Natural killer cell (primary cell): ENCODE measurements at regions not wholly inside any gene's neighbourhood (a gene's known extent, or its start where the extent isn't known, plus 50 kb on each side); places are given as distances from the start of the nearest gene placed in this dataset.

Source experiments
- ATAC-seq, 3 donors: fragments of 150-1000 bp in 2 of 3; fragments of 200-7000 bp in 1 of 3; cut with Tn5 transposase; 1 replicate in 1 of 3; 2 replicates in 2 of 3; pipeline ENCODE4 v1.10.0; 2021; ENCODE audit warnings: mild to moderate bottlenecking in 2 of 3, moderate library complexity in 2 of 3
- DNase-seq, 2 donors: peaks; one replicate each; pipeline versions ENCODE4 v3.0.0 to v3.0.0-alpha.2; 2013 to 2021; ENCODE audit warnings: mixed read lengths in 1 of 2
- H3K27ac ChIP-seq: one replicate; pipeline ENCODE4 v1.5.1; 2013; ENCODE audit warnings: mild to moderate bottlenecking, low read length
- H3K27me3 ChIP-seq: one replicate; pipeline ENCODE4 v1.6.1; 2013; ENCODE audit warnings: low read length; ENCODE audit not compliant: control insufficient read depth, insufficient read depth
- H3K36me3 ChIP-seq: one replicate; pipeline ENCODE4 v1.6.1; 2013; ENCODE audit warnings: low read length; ENCODE audit not compliant: control insufficient read depth, insufficient read depth
- H3K4me1 ChIP-seq: one replicate; pipeline ENCODE4 v1.6.1; 2013; ENCODE audit warnings: low read length; ENCODE audit not compliant: control insufficient read depth, insufficient read depth
- H3K4me3 ChIP-seq: one replicate; pipeline ENCODE4 v1.5.1; 2013; ENCODE audit warnings: low read length
- H3K9me3 ChIP-seq: one replicate; pipeline ENCODE4 v1.6.1; 2013; ENCODE audit warnings: low read length; ENCODE audit not compliant: control insufficient read depth, insufficient read depth
- H3K27ac Mint-ChIP-seq, 2 donors: one replicate each; pipeline ENCODE4 v1.8.0; 2022; ENCODE audit warnings: mild to moderate bottlenecking in 2 of 2, mixed read lengths in 2 of 2, moderate library complexity in 1 of 2
- H3K27me3 Mint-ChIP-seq, 2 donors: one replicate each; pipeline ENCODE4 v1.8.0; 2022; ENCODE audit warnings: low read depth in 2 of 2, mixed read lengths in 2 of 2
- H3K36me3 Mint-ChIP-seq: one replicate; pipeline ENCODE4 v1.8.0; 2022; ENCODE audit warnings: mixed read lengths
- H3K4me1 Mint-ChIP-seq, 2 donors: one replicate each; pipeline ENCODE4 v1.8.0; 2022; ENCODE audit warnings: mixed read lengths in 2 of 2
- H3K4me3 Mint-ChIP-seq: one replicate; pipeline ENCODE4 v1.8.0; 2022; ENCODE audit warnings: mild to moderate bottlenecking, moderate library complexity, mixed read lengths
- H3K9me3 Mint-ChIP-seq, 2 donors: one replicate each; pipeline ENCODE4 v1.8.0; 2022; ENCODE audit warnings: mixed read lengths in 2 of 2
- WGBS: methylation state at CpG from one replicate; pipeline ENCODE4 v1.1.7; 2013; ENCODE audit warnings: missing lambda C conversion rate; ENCODE audit not compliant: insufficient coverage; 5-methylcytosine and 5-hydroxymethylcytosine counted together
- intact Hi-C: fragments of 100-400 bp; cut with micrococcal nuclease; formaldehyde crosslinking; loops from one replicate; pipeline ENCODE4 v1.14.2; 2022
- TF ChIP-seq, protein P1 (sequence below): fragments of 200-600 bp; IDR thresholded peaks from one replicate; pipeline ENCODE4 v1.8.0; 2022; ENCODE audit warnings: antibody characterized with exemption

DNA sequence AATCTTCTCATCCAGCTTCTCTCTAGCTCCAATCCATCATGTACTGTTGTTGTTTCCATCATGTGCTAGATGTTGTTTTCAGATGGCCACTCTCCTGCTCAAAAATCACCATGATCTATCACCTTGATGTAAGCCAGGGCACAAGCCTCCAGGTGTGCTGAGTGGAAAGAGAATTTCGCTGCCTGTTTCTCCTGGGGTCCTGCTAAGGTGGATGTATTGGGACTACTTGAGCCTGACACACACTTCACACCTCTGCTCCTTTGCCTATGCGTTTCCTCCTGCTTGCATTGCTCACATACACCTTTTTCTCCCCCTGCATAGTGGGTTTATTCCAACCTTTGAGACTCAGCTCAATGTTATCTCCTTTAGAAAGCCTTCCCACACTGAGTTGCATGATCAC is 287.6 kb downstream of the CYRIA start:
- Mint-ChIP-seq H3K9me3 (peaks cover 0 to 5% of the 10 kb centered on the region in 2 donors), H3K4me1 (no peaks in the 10 kb centered on the region), H3K4me3 (no peak overlapping the region), H3K36me3 (no peaks in the 10 kb centered on the region), H3K27ac (no peak overlapping the region), H3K27me3 (no peaks in the 10 kb centered on the region)
- Histone ChIP-seq H3K4me3 (no peak overlapping the region), H3K36me3 (no peaks in the 10 kb centered on the region), H3K27ac (no peak overlapping the region), H3K9me3 (no peaks in the 10 kb centered on the region), H3K4me1 (no peaks in the 10 kb centered on the region), H3K27me3 (no peaks in the 10 kb centered on the region)
- TF ChIP-seq, protein P1, sequence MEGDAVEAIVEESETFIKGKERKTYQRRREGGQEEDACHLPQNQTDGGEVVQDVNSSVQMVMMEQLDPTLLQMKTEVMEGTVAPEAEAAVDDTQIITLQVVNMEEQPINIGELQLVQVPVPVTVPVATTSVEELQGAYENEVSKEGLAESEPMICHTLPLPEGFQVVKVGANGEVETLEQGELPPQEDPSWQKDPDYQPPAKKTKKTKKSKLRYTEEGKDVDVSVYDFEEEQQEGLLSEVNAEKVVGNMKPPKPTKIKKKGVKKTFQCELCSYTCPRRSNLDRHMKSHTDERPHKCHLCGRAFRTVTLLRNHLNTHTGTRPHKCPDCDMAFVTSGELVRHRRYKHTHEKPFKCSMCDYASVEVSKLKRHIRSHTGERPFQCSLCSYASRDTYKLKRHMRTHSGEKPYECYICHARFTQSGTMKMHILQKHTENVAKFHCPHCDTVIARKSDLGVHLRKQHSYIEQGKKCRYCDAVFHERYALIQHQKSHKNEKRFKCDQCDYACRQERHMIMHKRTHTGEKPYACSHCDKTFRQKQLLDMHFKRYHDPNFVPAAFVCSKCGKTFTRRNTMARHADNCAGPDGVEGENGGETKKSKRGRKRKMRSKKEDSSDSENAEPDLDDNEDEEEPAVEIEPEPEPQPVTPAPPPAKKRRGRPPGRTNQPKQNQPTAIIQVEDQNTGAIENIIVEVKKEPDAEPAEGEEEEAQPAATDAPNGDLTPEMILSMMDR: no peak
- ATAC-seq (no peak), DNase-seq (no peak)
- WGBS: 89% methylated on average over 1 of the region's 2 CpGs
- intact Hi-C loops: no loop called here

DNA sequence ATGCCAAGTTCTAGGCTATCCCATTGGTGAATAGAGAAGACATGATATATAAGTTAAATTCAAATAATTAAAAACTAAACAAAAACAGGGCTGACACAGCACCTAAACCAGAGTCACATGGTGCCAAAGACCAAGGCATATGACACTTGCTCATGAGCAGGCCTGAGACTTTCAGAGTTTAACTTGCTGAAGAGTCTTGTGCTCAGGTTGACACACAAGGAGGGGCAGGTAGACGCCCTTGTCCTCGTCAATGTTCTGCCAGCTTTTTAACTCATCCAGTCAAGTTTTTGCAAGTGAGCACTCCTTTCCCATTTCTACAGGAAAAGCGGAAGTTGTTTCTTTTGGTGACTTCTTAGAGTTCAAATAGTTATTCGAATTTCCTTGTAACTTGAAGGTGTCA is 289.7 kb downstream of the CYRIA start:
- H3K36me3 Mint-ChIP-seq: no peaks in the 10 kb centered on the region
- no peaks in the 10 kb centered on the region for H3K36me3 ChIP-seq
- peaks cover 0 to 5% of the 10 kb centered on the region in 2 donors for H3K9me3 Mint-ChIP-seq
- intact Hi-C loops: no loop called here
- H3K27me3 Mint-ChIP-seq: no peaks in the 10 kb centered on the region
- ATAC-seq: no peak
- DNase-seq: no peak
- WGBS: 89% methylated on average over 3 of the region's 4 CpGs
- no peak overlapping the region for H3K4me3 ChIP-seq
- TF ChIP-seq, protein P1: no peak
- H3K9me3 ChIP-seq: no peaks in the 10 kb centered on the region
- H3K27ac Mint-ChIP-seq: no peak overlapping the region
- no peak overlapping the region for H3K27ac ChIP-seq
- H3K27me3 ChIP-seq: no peaks in the 10 kb centered on the region
- no peak overlapping the region for H3K4me3 Mint-ChIP-seq
- H3K4me1 Mint-ChIP-seq: no peaks in the 10 kb centered on the region
- no peaks in the 10 kb centered on the region for H3K4me1 ChIP-seq

DNA sequence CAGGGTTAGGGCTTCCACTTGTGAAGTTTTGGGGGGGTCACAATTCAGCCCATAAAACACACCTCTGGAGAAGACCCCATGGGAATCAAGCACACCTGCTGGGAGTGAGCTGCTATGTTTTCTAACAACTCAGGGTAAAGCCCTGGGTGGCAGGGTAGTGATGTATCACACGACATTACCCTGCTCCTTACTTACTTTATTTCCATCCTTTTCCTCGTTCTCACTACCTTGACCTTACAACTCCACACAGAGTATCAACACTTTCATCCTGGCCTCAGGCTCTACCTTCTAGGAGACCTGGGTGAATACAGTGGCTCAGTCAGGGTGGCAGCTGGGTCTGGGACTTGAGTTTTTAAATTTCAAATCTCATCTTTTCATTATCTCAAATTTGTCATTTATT is 290.3 kb downstream of the CYRIA start:
- ATAC-seq (no peak), DNase-seq (no peak)
- H3K9me3 ChIP-seq: no peaks in the 10 kb centered on the region
- Mint-ChIP-seq H3K27ac (no peak overlapping the region), H3K4me1 (no peaks in the 10 kb centered on the region), H3K4me3 (no peak overlapping the region), H3K9me3 (peaks cover 0 to 5% of the 10 kb centered on the region in 2 donors), H3K27me3 (no peaks in the 10 kb centered on the region), H3K36me3 (no peaks in the 10 kb centered on the region)
- no peaks in the 10 kb centered on the region for H3K27me3 ChIP-seq
- no peaks in the 10 kb centered on the region for H3K4me1 ChIP-seq
- no peaks in the 10 kb centered on the region for H3K36me3 ChIP-seq
- H3K27ac ChIP-seq: no peak overlapping the region
- 83% methylated on average over 2 of the region's 2 CpGs for WGBS
- TF ChIP-seq, protein P1: no peak
- intact Hi-C loops: no loop called here
- no peak overlapping the region for H3K4me3 ChIP-seq

DNA sequence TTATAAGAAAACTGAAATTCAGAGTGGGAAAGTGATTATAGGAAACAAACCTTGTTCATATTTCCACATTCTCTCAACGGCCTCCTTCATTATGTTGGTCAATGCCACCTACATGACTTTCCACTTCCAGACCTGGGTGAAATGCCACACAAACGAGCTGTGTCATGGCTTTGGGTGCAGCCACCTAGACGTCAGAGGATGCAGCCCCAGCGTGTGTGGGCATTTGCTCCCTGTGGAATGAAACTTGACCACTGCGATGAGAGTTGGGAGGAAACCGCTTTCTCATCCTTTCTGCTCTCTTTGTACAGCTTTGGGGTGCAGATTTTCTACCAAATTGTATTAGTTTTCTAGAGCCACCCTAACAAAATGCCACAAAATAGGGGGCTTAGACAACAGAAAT is 291.0 kb downstream of the CYRIA start:
- Mint-ChIP-seq H3K36me3 (no peaks in the 10 kb centered on the region), H3K27me3 (no peaks in the 10 kb centered on the region), H3K9me3 (peaks cover 0 to 5% of the 10 kb centered on the region in 2 donors), H3K4me1 (no peaks in the 10 kb centered on the region), H3K4me3 (no peak overlapping the region), H3K27ac (no peak overlapping the region)
- Histone ChIP-seq H3K9me3 (no peaks in the 10 kb centered on the region), H3K4me3 (no peak overlapping the region), H3K27ac (no peak overlapping the region), H3K4me1 (no peaks in the 10 kb centered on the region), H3K27me3 (no peaks in the 10 kb centered on the region), H3K36me3 (no peaks in the 10 kb centered on the region)
- ATAC-seq (no peak), DNase-seq (no peak)
- intact Hi-C loops: no loop called here
- TF ChIP-seq, protein P1: no peak
- WGBS: 75% methylated on average over 6 of the region's 6 CpGs
